ENCODE measurements at regions not wholly inside any gene's neighbourhood (a gene's known extent, or its start where the extent isn't known, plus 50 kb on each side); places are given as distances from the start of the nearest gene placed in this dataset.

DNA sequence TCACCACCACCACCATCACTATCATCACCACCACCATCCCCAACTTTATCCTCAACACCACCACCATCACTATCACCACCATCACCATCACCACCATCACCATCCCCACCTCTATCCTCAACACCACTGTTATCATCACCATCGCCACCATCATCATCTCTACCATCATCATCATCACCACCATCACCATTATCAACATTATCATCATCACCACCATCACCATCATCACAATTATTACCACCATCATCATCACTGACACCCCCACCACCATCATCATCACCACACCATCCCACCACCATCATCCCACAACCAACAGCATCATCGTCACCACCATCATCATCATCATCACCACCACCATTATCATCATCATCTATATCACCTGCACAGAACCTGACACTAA lies 188.4 kb upstream of the PWP1 start:
- TF ChIP-seq POLR2AphosphoS5 (IDR thresholded peaks at IDR 0.05) (no peak), POLR2A (IDR thresholded peaks at IDR 0.05) (no peak), EP300 (IDR thresholded peaks at IDR 0.05) (no peak)
- TF ChIP-seq, protein P1, sequence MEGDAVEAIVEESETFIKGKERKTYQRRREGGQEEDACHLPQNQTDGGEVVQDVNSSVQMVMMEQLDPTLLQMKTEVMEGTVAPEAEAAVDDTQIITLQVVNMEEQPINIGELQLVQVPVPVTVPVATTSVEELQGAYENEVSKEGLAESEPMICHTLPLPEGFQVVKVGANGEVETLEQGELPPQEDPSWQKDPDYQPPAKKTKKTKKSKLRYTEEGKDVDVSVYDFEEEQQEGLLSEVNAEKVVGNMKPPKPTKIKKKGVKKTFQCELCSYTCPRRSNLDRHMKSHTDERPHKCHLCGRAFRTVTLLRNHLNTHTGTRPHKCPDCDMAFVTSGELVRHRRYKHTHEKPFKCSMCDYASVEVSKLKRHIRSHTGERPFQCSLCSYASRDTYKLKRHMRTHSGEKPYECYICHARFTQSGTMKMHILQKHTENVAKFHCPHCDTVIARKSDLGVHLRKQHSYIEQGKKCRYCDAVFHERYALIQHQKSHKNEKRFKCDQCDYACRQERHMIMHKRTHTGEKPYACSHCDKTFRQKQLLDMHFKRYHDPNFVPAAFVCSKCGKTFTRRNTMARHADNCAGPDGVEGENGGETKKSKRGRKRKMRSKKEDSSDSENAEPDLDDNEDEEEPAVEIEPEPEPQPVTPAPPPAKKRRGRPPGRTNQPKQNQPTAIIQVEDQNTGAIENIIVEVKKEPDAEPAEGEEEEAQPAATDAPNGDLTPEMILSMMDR (IDR thresholded peaks at IDR 0.05) = no peak
- Histone ChIP-seq H3K27me3 (no peaks in the 10 kb centered on the region), H3K9me3 (no peaks in the 10 kb centered on the region), H3K4me3 (no peak overlapping the region), H3K4me1 (peaks cover 4% of the 10 kb centered on the region), H3K27ac (no peak overlapping the region), H3K36me3 (no peaks in the 10 kb centered on the region)
- DNase-seq (ENCODE audit: low spot score in 2 of 2) = no peak
- 99% methylated on average over 2 of the region's 2 CpGs for WGBS

DNA sequence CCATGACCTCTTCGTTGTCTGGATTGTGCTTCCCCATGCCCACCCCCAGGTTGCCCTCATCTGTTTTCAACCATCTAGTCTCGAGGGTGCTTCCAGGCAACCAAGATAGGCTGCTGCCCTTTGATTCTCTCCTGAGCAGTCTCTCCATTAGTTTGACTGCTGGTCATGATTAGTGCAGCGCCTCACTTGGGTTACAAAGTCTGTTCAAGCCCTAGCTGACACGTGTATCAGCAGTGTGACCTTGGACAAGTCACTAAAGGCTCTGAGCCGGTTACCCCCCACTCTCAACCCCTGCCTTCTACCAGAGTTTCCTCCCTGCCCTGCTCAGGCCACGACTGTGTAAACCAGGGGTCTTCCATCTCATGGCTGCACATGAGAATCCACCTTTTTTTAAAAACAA lies 185.3 kb upstream of the PWP1 start:
- Histone ChIP-seq H3K36me3 (no peaks in the 10 kb centered on the region), H3K4me3 (no peak overlapping the region), H3K9me3 (no peaks in the 10 kb centered on the region), H3K4me1 (no peaks in the 10 kb centered on the region), H3K27me3 (no peaks in the 10 kb centered on the region), H3K27ac (no peak overlapping the region)
- DNase-seq (ENCODE audit: low spot score in 2 of 2) = no peak
- TF ChIP-seq POLR2AphosphoS5 (IDR thresholded peaks at IDR 0.05) = no peak
- WGBS = 82% methylated on average over 6 of the region's 6 CpGs

DNA sequence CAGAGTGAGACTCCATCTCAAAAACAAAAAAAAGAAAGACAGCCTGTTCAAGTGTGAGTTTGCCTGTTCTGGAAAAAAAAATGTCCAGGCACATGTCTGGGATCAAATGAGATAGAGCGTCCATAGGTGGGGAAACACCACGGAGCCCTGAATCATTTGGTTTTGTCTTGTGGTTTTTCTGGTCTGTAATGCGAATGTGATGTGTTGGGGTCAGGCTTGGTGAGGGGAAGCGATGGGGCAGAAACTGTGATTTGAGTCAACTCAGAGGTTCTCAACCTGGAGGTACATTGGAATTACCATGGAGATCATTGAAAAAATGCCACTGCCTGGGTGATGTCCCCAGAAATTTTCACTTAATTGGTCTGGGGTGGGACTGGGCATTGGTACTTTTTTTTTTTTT lies 183.9 kb upstream of the PWP1 start:
- no peaks in the 10 kb centered on the region for H3K4me1 ChIP-seq
- H3K9me3 ChIP-seq = no peaks in the 10 kb centered on the region
- no peak for DNase-seq (ENCODE audit: low spot score in 2 of 2)
- no peak overlapping the region for H3K27ac ChIP-seq
- WGBS = 90% methylated on average over 4 of the region's 4 CpGs
- H3K4me3 ChIP-seq = no peak overlapping the region
- H3K27me3 ChIP-seq = no peaks in the 10 kb centered on the region
- no peaks in the 10 kb centered on the region for H3K36me3 ChIP-seq
- TF ChIP-seq, protein P1 (IDR thresholded peaks at IDR 0.05) = no peak
- TF ChIP-seq POLR2AphosphoS5 (IDR thresholded peaks at IDR 0.05) (no peak), POLR2A (IDR thresholded peaks at IDR 0.05) (no peak), EP300 (IDR thresholded peaks at IDR 0.05) (no peak)

DNA sequence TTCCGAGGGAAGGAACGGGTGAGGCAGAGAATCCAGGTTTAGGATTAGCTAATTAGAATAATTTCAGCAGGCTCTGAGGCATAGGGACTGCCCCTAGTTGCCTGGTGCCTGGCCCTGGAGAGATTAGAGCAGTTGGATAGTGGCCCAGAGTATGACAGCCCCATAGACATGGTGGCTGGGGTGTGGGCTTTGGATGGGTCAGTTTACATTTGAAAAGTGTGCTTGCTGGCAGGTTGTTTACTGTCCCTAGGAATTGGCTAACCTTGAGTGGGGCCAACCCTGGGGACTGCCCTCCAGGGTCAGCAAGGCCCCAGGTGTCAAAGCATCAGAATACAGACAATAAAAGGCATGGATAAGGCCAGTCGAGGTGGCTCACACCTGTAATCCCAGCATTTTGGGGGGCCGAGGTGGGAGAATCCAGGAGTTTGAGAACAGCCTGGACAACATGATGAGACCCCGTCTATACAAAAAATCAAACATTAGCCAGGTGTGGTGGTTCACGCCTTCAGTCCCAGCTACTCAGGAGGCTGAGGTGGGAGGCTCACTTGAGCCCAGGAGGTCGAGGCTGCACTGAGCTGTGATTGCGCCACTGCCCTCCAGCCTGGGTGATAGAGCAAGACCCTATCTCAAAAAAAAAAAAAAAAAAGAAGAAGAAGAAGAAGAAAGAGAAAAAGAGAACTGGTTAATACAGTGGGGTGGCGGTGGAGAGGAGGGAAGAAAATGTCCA lies 182.3 kb upstream of the PWP1 start:
- Histone ChIP-seq H3K4me3 (no peak overlapping the region), H3K4me1 (no peaks in the 10 kb centered on the region), H3K27ac (no peak overlapping the region), H3K9me3 (no peaks in the 10 kb centered on the region), H3K36me3 (no peaks in the 10 kb centered on the region), H3K27me3 (no peaks in the 10 kb centered on the region)
- no peak for DNase-seq (ENCODE audit: low spot score in 2 of 2)
- 86% methylated on average over 9 of the region's 9 CpGs for WGBS
- TF ChIP-seq POLR2A (IDR thresholded peaks at IDR 0.05) = no peak
- no peak for TF ChIP-seq EP300 (IDR thresholded peaks at IDR 0.05)
- no peak for TF ChIP-seq POLR2AphosphoS5 (IDR thresholded peaks at IDR 0.05)

DNA sequence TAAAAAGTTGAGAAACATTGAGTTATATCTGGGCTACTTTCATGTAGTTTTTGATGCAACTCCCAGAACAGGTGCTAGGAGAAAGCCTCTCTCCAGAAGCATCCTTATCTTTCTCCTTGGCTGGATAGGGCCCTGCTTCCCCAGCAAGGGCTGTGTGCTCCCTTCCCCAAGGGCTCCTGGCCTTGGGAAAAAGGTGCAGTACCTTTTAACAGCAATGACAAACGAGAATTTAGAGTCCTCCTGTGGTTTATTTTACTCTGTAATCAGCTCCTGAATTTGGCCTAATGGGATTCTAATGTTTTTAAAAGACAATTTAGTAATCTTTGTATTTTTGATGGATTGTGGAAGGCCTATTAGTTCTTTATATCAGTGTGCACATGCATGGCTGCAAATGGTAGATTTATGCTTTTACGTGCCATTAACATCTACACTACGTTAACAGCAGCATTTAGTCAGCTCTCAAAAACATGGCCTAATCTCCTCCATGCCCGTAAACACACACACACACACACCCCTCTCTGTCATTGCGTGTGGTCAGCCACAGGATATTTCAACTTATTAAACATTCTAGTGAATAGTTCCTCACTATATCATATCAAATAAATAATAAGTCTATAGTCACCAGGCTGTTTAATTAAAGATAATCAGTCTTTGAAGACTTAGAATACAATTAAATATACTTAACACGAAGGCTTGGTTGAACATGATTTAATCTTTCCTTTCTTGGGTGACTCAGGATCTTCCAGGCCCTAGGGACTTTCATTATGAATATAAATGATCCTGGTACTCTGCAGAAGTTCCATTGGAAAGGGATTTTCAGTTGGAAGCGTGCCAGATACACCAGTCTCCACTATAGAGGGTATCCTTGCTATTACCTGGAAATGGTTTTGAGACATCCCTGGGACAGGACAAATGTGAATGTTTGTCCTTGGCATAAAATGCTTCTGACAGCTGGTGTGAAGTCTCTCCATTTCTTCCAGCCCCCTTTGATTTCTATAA lies 181.4 kb upstream of the PWP1 start:
- no peak overlapping the region for H3K27ac ChIP-seq
- TF ChIP-seq EP300 (IDR thresholded peaks at IDR 0.05) (no peak), POLR2AphosphoS5 (IDR thresholded peaks at IDR 0.05) (no peak), POLR2A (IDR thresholded peaks at IDR 0.05) (no peak)
- TF ChIP-seq, protein P1 (IDR thresholded peaks at IDR 0.05) = no peak
- no peaks in the 10 kb centered on the region for H3K4me1 ChIP-seq
- no peaks in the 10 kb centered on the region for H3K36me3 ChIP-seq
- H3K27me3 ChIP-seq = no peaks in the 10 kb centered on the region
- no peaks in the 10 kb centered on the region for H3K9me3 ChIP-seq
- no peak overlapping the region for H3K4me3 ChIP-seq
- no peak for DNase-seq (ENCODE audit: low spot score in 2 of 2)
- 66% methylated on average over 7 of the region's 7 CpGs for WGBS

DNA sequence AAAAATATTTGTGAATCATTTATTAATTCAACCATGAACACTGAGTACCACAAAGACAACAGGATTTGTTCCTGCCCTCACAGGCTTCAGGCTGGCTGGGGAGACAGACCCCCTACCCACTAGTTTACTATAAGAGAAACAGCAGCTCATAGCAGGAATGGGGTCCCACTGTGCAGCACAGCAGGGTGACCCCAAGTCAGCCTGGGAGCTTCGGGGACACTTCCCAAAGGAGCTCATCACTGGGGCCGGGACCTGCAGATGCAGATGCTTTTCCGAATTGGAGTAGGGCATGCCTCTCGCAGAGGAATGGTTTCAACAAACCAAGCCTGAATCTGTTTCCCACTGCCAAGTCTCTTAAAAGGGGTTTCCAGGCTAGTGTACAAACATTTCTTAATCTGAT lies 176.2 kb upstream of the PWP1 start:
- Histone ChIP-seq H3K4me3 (no peak overlapping the region), H3K27me3 (no peaks in the 10 kb centered on the region), H3K27ac (no peak overlapping the region), H3K36me3 (no peaks in the 10 kb centered on the region), H3K4me1 (no peaks in the 10 kb centered on the region), H3K9me3 (no peaks in the 10 kb centered on the region)
- no peak for DNase-seq (ENCODE audit: low spot score in 2 of 2)
- TF ChIP-seq POLR2A (IDR thresholded peaks at IDR 0.05) = no peak
- TF ChIP-seq EP300 (IDR thresholded peaks at IDR 0.05) = no peak
- TF ChIP-seq, protein P1 (IDR thresholded peaks at IDR 0.05) = no peak
- no peak for TF ChIP-seq POLR2AphosphoS5 (IDR thresholded peaks at IDR 0.05)
- 71% methylated on average over 4 of the region's 4 CpGs for WGBS
